HL-60 (cell line): ENCODE measurements at regions not wholly inside any gene's neighbourhood (a gene's known extent, or its start where the extent isn't known, plus 50 kb on each side); places are given as distances from the start of the nearest gene placed in this dataset.

Experiments
- DNase-seq, 2 experiments: peaks; one replicate each; pipeline ENCODE4 v3.0.0-alpha.2; 2010 to 2020; ENCODE audit warnings: low read depth in 1 of 2, low spot score in 1 of 2
- H3K27ac ChIP-seq: fragments of 250-450 bp; sonication (Bioruptor Pico); replicated peaks from 2 replicates; pipeline ENCODE4 v1.5.1; 2020; ENCODE audit warnings: mild to moderate bottlenecking, moderate library complexity
- H3K27me3 ChIP-seq: fragments of 250-450 bp; sonication (Bioruptor Pico); 2 replicates; pipeline ENCODE4 v1.5.1; 2021; ENCODE audit warnings: mild to moderate bottlenecking, moderate library complexity; ENCODE audit not compliant: insufficient read depth, poor library complexity, severe bottlenecking
- H3K4me3 ChIP-seq: replicated peaks from 2 replicates; pipeline ENCODE4 v1.5.1; 2011; ENCODE audit warnings: mild to moderate bottlenecking, control low read depth, low read length; ENCODE audit not compliant: insufficient read depth
- GABPA ChIP-seq: IDR thresholded peaks from 2 replicates; pipeline ENCODE4 v1.6.1; 2012; ENCODE audit warnings: low read depth
- POLR2AphosphoS5 ChIP-seq: IDR thresholded peaks from 2 replicates; pipeline ENCODE4 v1.6.1; 2012; ENCODE audit warnings: low read depth
- SPI1 ChIP-seq: IDR thresholded peaks from 2 replicates; pipeline ENCODE4 v1.6.1; 2012; ENCODE audit warnings: low read depth, mild to moderate bottlenecking, borderline replicate concordance
- TF ChIP-seq, protein P1 (sequence below): IDR thresholded peaks from 2 replicates; pipeline ENCODE4 v1.6.1; 2012; ENCODE audit warnings: low read depth; ENCODE audit not compliant: insufficient replicate concordance
- TF ChIP-seq, protein P2 (sequence below): IDR thresholded peaks from one replicate; pipeline ENCODE4 v1.5.1; 2011; ENCODE audit warnings: low read length, control low read depth, inconsistent platforms; ENCODE audit not compliant: insufficient read depth

- no peak overlapping the region for H3K4me3 ChIP-seq
- no peak for DNase-seq
- H3K27me3 ChIP-seq: no peaks in the 10 kb centered on the region
- TF ChIP-seq GABPA (no peak), POLR2AphosphoS5 (no peak), SPI1 (no peak)
- TF ChIP-seq, protein P1, sequence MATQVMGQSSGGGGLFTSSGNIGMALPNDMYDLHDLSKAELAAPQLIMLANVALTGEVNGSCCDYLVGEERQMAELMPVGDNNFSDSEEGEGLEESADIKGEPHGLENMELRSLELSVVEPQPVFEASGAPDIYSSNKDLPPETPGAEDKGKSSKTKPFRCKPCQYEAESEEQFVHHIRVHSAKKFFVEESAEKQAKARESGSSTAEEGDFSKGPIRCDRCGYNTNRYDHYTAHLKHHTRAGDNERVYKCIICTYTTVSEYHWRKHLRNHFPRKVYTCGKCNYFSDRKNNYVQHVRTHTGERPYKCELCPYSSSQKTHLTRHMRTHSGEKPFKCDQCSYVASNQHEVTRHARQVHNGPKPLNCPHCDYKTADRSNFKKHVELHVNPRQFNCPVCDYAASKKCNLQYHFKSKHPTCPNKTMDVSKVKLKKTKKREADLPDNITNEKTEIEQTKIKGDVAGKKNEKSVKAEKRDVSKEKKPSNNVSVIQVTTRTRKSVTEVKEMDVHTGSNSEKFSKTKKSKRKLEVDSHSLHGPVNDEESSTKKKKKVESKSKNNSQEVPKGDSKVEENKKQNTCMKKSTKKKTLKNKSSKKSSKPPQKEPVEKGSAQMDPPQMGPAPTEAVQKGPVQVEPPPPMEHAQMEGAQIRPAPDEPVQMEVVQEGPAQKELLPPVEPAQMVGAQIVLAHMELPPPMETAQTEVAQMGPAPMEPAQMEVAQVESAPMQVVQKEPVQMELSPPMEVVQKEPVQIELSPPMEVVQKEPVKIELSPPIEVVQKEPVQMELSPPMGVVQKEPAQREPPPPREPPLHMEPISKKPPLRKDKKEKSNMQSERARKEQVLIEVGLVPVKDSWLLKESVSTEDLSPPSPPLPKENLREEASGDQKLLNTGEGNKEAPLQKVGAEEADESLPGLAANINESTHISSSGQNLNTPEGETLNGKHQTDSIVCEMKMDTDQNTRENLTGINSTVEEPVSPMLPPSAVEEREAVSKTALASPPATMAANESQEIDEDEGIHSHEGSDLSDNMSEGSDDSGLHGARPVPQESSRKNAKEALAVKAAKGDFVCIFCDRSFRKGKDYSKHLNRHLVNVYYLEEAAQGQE: no peak
- TF ChIP-seq, protein P2, sequence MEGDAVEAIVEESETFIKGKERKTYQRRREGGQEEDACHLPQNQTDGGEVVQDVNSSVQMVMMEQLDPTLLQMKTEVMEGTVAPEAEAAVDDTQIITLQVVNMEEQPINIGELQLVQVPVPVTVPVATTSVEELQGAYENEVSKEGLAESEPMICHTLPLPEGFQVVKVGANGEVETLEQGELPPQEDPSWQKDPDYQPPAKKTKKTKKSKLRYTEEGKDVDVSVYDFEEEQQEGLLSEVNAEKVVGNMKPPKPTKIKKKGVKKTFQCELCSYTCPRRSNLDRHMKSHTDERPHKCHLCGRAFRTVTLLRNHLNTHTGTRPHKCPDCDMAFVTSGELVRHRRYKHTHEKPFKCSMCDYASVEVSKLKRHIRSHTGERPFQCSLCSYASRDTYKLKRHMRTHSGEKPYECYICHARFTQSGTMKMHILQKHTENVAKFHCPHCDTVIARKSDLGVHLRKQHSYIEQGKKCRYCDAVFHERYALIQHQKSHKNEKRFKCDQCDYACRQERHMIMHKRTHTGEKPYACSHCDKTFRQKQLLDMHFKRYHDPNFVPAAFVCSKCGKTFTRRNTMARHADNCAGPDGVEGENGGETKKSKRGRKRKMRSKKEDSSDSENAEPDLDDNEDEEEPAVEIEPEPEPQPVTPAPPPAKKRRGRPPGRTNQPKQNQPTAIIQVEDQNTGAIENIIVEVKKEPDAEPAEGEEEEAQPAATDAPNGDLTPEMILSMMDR: no peak
- H3K27ac ChIP-seq: no peak overlapping the region
These were observed 1131.4 kb upstream of the PHF14 start for GRCh38 chr7:9842301-9842700.

GRCh38 chr7:9846902-9847301 is 1126.8 kb upstream of the PHF14 start:
- TF ChIP-seq, protein P1: no peak
- TF ChIP-seq SPI1 (no peak), GABPA (no peak), POLR2AphosphoS5 (no peak)
- TF ChIP-seq, protein P2: no peak
- DNase-seq: no peak
- no peaks in the 10 kb centered on the region for H3K27me3 ChIP-seq
- H3K4me3 ChIP-seq: no peak overlapping the region
- no peak overlapping the region for H3K27ac ChIP-seq

GRCh38 chr7:9854605-9855004 is 1119.1 kb upstream of the PHF14 start:
- DNase-seq: no peak
- TF ChIP-seq SPI1 (no peak), GABPA (no peak), POLR2AphosphoS5 (no peak)
- TF ChIP-seq, protein P2: no peak
- TF ChIP-seq, protein P1: no peak
- Histone ChIP-seq H3K27ac (no peak overlapping the region), H3K4me3 (no peak overlapping the region), H3K27me3 (no peaks in the 10 kb centered on the region)
